Activated CD4-positive, alpha-beta T cell treated with anti-CD3 and anti-CD28 coated beads for 48 hours (primary cell): ENCODE measurements at regions not wholly inside any gene's neighbourhood (a gene's known extent, or its start where the extent isn't known, plus 50 kb on each side); places are given as distances from the start of the nearest gene placed in this dataset.
"Not testable (repeated sequence)": the region's sequence is repeated elsewhere in the genome, so short reads cannot be mapped to it uniquely, and the experiment has no call there.

Experiments used
- DNase-seq: peaks from one replicate; pipeline ENCODE4 v3.0.0-alpha.2; 2020

GRCh38 chr11:29480981-29481380, 535.8 kb downstream of the KCNA4 start:
- no peak for DNase-seq

- no peak for DNase-seq
Measured at GRCh38 chr11:29458252-29458651, 558.6 kb downstream of the KCNA4 start.

- DNase-seq = no peak
Measured at GRCh38 chr11:29452146-29452545, 564.7 kb downstream of the KCNA4 start.

- no peak for DNase-seq
Measured at GRCh38 chr11:29449281-29450074, 567.4 kb downstream of the KCNA4 start.

- DNase-seq = no peak
Measured at GRCh38 chr11:29448246-29448877, 568.5 kb downstream of the KCNA4 start.

- no peak for DNase-seq
Measured at GRCh38 chr11:29447821-29448220, 569.0 kb downstream of the KCNA4 start.

- DNase-seq = no peak
Measured at GRCh38 chr11:29446132-29446531, 570.7 kb downstream of the KCNA4 start.

GRCh38 chr11:29445191-29445590, 571.6 kb downstream of the KCNA4 start:
- not testable (repeated sequence) for DNase-seq

GRCh38 chr11:29438815-29439214, 578.0 kb downstream of the KCNA4 start:
- no peak for DNase-seq

- no peak for DNase-seq
Measured at GRCh38 chr11:29435421-29435820, 581.4 kb downstream of the KCNA4 start.

- DNase-seq = no peak
Measured at GRCh38 chr11:29432719-29433325, 584.0 kb downstream of the KCNA4 start.

GRCh38 chr11:29405305-29405704, 611.5 kb downstream of the KCNA4 start:
- DNase-seq = no peak

GRCh38 chr11:29395555-29396072, 621.2 kb downstream of the KCNA4 start:
- DNase-seq = no peak

- no peak for DNase-seq
Measured at GRCh38 chr11:29389793-29390192, 627.0 kb downstream of the KCNA4 start.

- no peak for DNase-seq
Measured at GRCh38 chr11:29373725-29374124, 643.1 kb downstream of the KCNA4 start.

GRCh38 chr11:29368126-29368525, 648.7 kb downstream of the KCNA4 start:
- no peak for DNase-seq

GRCh38 chr11:29364006-29364405, 652.8 kb downstream of the KCNA4 start:
- no peak for DNase-seq

- DNase-seq = no peak
Measured at GRCh38 chr11:29361369-29361768, 655.5 kb downstream of the KCNA4 start.

GRCh38 chr11:29353833-29354232, 663.0 kb downstream of the KCNA4 start:
- DNase-seq = no peak

- no peak for DNase-seq
Measured at GRCh38 chr11:29352273-29352795, 664.5 kb downstream of the KCNA4 start.

GRCh38 chr11:29351301-29351873, 665.4 kb downstream of the KCNA4 start:
- no peak for DNase-seq

- peak; percentile 53 for DNase-seq
Measured at GRCh38 chr11:29343465-29344333, 673.1 kb downstream of the KCNA4 start.
